ENCODE measurements at regions not wholly inside any gene's neighbourhood (a gene's known extent, or its start where the extent isn't known, plus 50 kb on each side); places are given as distances from the start of the nearest gene placed in this dataset.

- Histone ChIP-seq H3K27me3 (ENCODE audit: control insufficient read depth, insufficient read depth, low read length) (peaks cover 15% of the 10 kb centered on the region), H3K4me3 (ENCODE audit: low read length) (peak overlapping the region; percentile 11), H3K27ac (ENCODE audit: low read length) (no peak overlapping the region), H3K9ac (ENCODE audit: low read length) (no peak overlapping the region), H3K36me3 (ENCODE audit: control insufficient read depth, low read depth, low read length) (no peaks in the 10 kb centered on the region), H3K4me1 (ENCODE audit: control insufficient read depth, low read depth, low read length) (peaks cover 26% of the 10 kb centered on the region), H3K9me3 (ENCODE audit: control insufficient read depth, low read depth, low read length) (no peaks in the 10 kb centered on the region)
Measured at GRCh38 chr3:193996641-193997089, 139.3 kb upstream of the HES1 start.

- no peak overlapping the region for H3K4me3 ChIP-seq (ENCODE audit: low read length)
- H3K4me1 ChIP-seq (ENCODE audit: control insufficient read depth, low read depth, low read length) = peaks cover 26% of the 10 kb centered on the region
- no peaks in the 10 kb centered on the region for H3K36me3 ChIP-seq (ENCODE audit: control insufficient read depth, low read depth, low read length)
- H3K9me3 ChIP-seq (ENCODE audit: control insufficient read depth, low read depth, low read length) = no peaks in the 10 kb centered on the region
- peaks cover 15% of the 10 kb centered on the region for H3K27me3 ChIP-seq (ENCODE audit: control insufficient read depth, insufficient read depth, low read length)
- no peak overlapping the region for H3K27ac ChIP-seq (ENCODE audit: low read length)
- no peak overlapping the region for H3K9ac ChIP-seq (ENCODE audit: low read length)
Measured at GRCh38 chr3:193997228-193998122, 138.5 kb upstream of the HES1 start.

- peaks cover 26% of the 10 kb centered on the region for H3K4me1 ChIP-seq (ENCODE audit: control insufficient read depth, low read depth, low read length)
- no peak overlapping the region for H3K27ac ChIP-seq (ENCODE audit: low read length)
- H3K9me3 ChIP-seq (ENCODE audit: control insufficient read depth, low read depth, low read length) = no peaks in the 10 kb centered on the region
- H3K36me3 ChIP-seq (ENCODE audit: control insufficient read depth, low read depth, low read length) = no peaks in the 10 kb centered on the region
- no peak overlapping the region for H3K9ac ChIP-seq (ENCODE audit: low read length)
- H3K27me3 ChIP-seq (ENCODE audit: control insufficient read depth, insufficient read depth, low read length) = peaks cover 18% of the 10 kb centered on the region
- no peak overlapping the region for H3K4me3 ChIP-seq (ENCODE audit: low read length)
Measured at GRCh38 chr3:193998123-193998448, 137.9 kb upstream of the HES1 start.

- no peaks in the 10 kb centered on the region for H3K36me3 ChIP-seq (ENCODE audit: control insufficient read depth, low read depth, low read length)
- no peak overlapping the region for H3K9ac ChIP-seq (ENCODE audit: low read length)
Measured at GRCh38 chr3:193998628-193999195, 137.2 kb upstream of the HES1 start.

GRCh38 chr3:194000100-194000499 lies 135.8 kb upstream of the HES1 start:
- Histone ChIP-seq H3K27ac (ENCODE audit: low read length) (no peak overlapping the region), H3K9ac (ENCODE audit: low read length) (no peak overlapping the region), H3K4me3 (ENCODE audit: low read length) (no peak overlapping the region), H3K27me3 (ENCODE audit: control insufficient read depth, insufficient read depth, low read length) (peaks cover 31% of the 10 kb centered on the region), H3K9me3 (ENCODE audit: control insufficient read depth, low read depth, low read length) (no peaks in the 10 kb centered on the region), H3K36me3 (ENCODE audit: control insufficient read depth, low read depth, low read length) (no peaks in the 10 kb centered on the region), H3K4me1 (ENCODE audit: control insufficient read depth, low read depth, low read length) (peaks cover 28% of the 10 kb centered on the region)

More at GRCh38 chr3:193998628-193999195, 137.2 kb upstream of the HES1 start:
- Histone ChIP-seq H3K9me3 (ENCODE audit: control insufficient read depth, low read depth, low read length) (no peaks in the 10 kb centered on the region), H3K27me3 (ENCODE audit: control insufficient read depth, insufficient read depth, low read length) (peaks cover 21% of the 10 kb centered on the region), H3K4me3 (ENCODE audit: low read length) (no peak overlapping the region), H3K4me1 (ENCODE audit: control insufficient read depth, low read depth, low read length) (peaks cover 29% of the 10 kb centered on the region), H3K27ac (ENCODE audit: low read length) (no peak overlapping the region)

- H3K36me3 ChIP-seq (ENCODE audit: control insufficient read depth, low read depth, low read length) = no peaks in the 10 kb centered on the region
- peaks cover 32% of the 10 kb centered on the region for H3K27me3 ChIP-seq (ENCODE audit: control insufficient read depth, insufficient read depth, low read length)
- no peak overlapping the region for H3K9ac ChIP-seq (ENCODE audit: low read length)
- H3K9me3 ChIP-seq (ENCODE audit: control insufficient read depth, low read depth, low read length) = no peaks in the 10 kb centered on the region
- H3K4me1 ChIP-seq (ENCODE audit: control insufficient read depth, low read depth, low read length) = peaks cover 22% of the 10 kb centered on the region
- no peak overlapping the region for H3K27ac ChIP-seq (ENCODE audit: low read length)
- H3K4me3 ChIP-seq (ENCODE audit: low read length) = no peak overlapping the region
Measured at GRCh38 chr3:194000712-194001111, 135.2 kb upstream of the HES1 start.

- no peaks in the 10 kb centered on the region for H3K36me3 ChIP-seq (ENCODE audit: control insufficient read depth, low read depth, low read length)
- peaks cover 36% of the 10 kb centered on the region for H3K27me3 ChIP-seq (ENCODE audit: control insufficient read depth, insufficient read depth, low read length)
- H3K9me3 ChIP-seq (ENCODE audit: control insufficient read depth, low read depth, low read length) = no peaks in the 10 kb centered on the region
- no peak overlapping the region for H3K4me3 ChIP-seq (ENCODE audit: low read length)
- no peak overlapping the region for H3K27ac ChIP-seq (ENCODE audit: low read length)
- H3K4me1 ChIP-seq (ENCODE audit: control insufficient read depth, low read depth, low read length) = peaks cover 18% of the 10 kb centered on the region
- H3K9ac ChIP-seq (ENCODE audit: low read length) = no peak overlapping the region
Measured at GRCh38 chr3:194001728-194002459, 134.1 kb upstream of the HES1 start.

- peak overlapping the region; percentile 51 for H3K4me3 ChIP-seq (ENCODE audit: low read length)
- peaks cover 12% of the 10 kb centered on the region for H3K4me1 ChIP-seq (ENCODE audit: control insufficient read depth, low read depth, low read length)
- no peak overlapping the region for H3K27ac ChIP-seq (ENCODE audit: low read length)
- H3K9ac ChIP-seq (ENCODE audit: low read length) = peak overlapping the region; percentile 13
- H3K27me3 ChIP-seq (ENCODE audit: control insufficient read depth, insufficient read depth, low read length) = peaks cover 37% of the 10 kb centered on the region
- no peaks in the 10 kb centered on the region for H3K9me3 ChIP-seq (ENCODE audit: control insufficient read depth, low read depth, low read length)
- H3K36me3 ChIP-seq (ENCODE audit: control insufficient read depth, low read depth, low read length) = no peaks in the 10 kb centered on the region
Measured at GRCh38 chr3:194003114-194004057, 132.6 kb upstream of the HES1 start.

- no peaks in the 10 kb centered on the region for H3K9me3 ChIP-seq (ENCODE audit: control insufficient read depth, low read depth, low read length)
- peaks cover 19% of the 10 kb centered on the region for H3K4me1 ChIP-seq (ENCODE audit: control insufficient read depth, low read depth, low read length)
- H3K27me3 ChIP-seq (ENCODE audit: control insufficient read depth, insufficient read depth, low read length) = peaks cover 37% of the 10 kb centered on the region
- H3K9ac ChIP-seq (ENCODE audit: low read length) = no peak overlapping the region
- no peak overlapping the region for H3K27ac ChIP-seq (ENCODE audit: low read length)
- no peaks in the 10 kb centered on the region for H3K36me3 ChIP-seq (ENCODE audit: control insufficient read depth, low read depth, low read length)
- H3K4me3 ChIP-seq (ENCODE audit: low read length) = no peak overlapping the region
Measured at GRCh38 chr3:194005930-194006501, 129.9 kb upstream of the HES1 start.

- no peak overlapping the region for H3K4me3 ChIP-seq (ENCODE audit: low read length)
- H3K4me1 ChIP-seq (ENCODE audit: control insufficient read depth, low read depth, low read length) = peaks cover 19% of the 10 kb centered on the region
- H3K9ac ChIP-seq (ENCODE audit: low read length) = no peak overlapping the region
- no peaks in the 10 kb centered on the region for H3K36me3 ChIP-seq (ENCODE audit: control insufficient read depth, low read depth, low read length)
- no peaks in the 10 kb centered on the region for H3K9me3 ChIP-seq (ENCODE audit: control insufficient read depth, low read depth, low read length)
- H3K27me3 ChIP-seq (ENCODE audit: control insufficient read depth, insufficient read depth, low read length) = peaks cover 34% of the 10 kb centered on the region
- no peak overlapping the region for H3K27ac ChIP-seq (ENCODE audit: low read length)
Measured at GRCh38 chr3:194007592-194008337, 128.2 kb upstream of the HES1 start.
